WERI-Rb-1 (cell line): ENCODE measurements at regions not wholly inside any gene's neighbourhood (a gene's known extent, or its start where the extent isn't known, plus 50 kb on each side); places are given as distances from the start of the nearest gene placed in this dataset.

Experiments
- DNase-seq: peaks from one replicate; pipeline ENCODE4 v3.0.0-alpha.2; 2020
- H3K27ac ChIP-seq: fragments of 250-450 bp; sonication (Bioruptor Pico); 2 replicates; pipeline ENCODE4 v1.5.1; 2020; ENCODE audit warnings: mild to moderate bottlenecking, moderate library complexity
- H3K27me3 ChIP-seq: fragments of 250-450 bp; sonication (Bioruptor Pico); 2 replicates; pipeline ENCODE4 v1.5.1; 2021; ENCODE audit warnings: mild to moderate bottlenecking, low read depth, moderate library complexity; ENCODE audit not compliant: insufficient read depth, severe bottlenecking
- H3K36me3 ChIP-seq: fragments of 250-450 bp; sonication (Bioruptor Pico); 2 replicates; pipeline ENCODE4 v1.5.1; 2020; ENCODE audit warnings: mild to moderate bottlenecking, moderate library complexity
- H3K4me3 ChIP-seq: 2 replicates; pipeline ENCODE4 v1.5.1; 2011; ENCODE audit warnings: low read depth, mild to moderate bottlenecking, control low read depth, low read length
- H3K9me3 ChIP-seq: fragments of 250-450 bp; sonication (Bioruptor Pico); 2 replicates; pipeline ENCODE4 v1.5.1; 2021; ENCODE audit warnings: mild to moderate bottlenecking, moderate library complexity; ENCODE audit not compliant: severe bottlenecking
- TF ChIP-seq, protein P1 (sequence below): IDR thresholded peaks from 2 replicates; pipeline ENCODE4 v1.5.1; 2011; ENCODE audit warnings: low read depth, mild to moderate bottlenecking, control low read depth, inconsistent platforms, low read length

DNA sequence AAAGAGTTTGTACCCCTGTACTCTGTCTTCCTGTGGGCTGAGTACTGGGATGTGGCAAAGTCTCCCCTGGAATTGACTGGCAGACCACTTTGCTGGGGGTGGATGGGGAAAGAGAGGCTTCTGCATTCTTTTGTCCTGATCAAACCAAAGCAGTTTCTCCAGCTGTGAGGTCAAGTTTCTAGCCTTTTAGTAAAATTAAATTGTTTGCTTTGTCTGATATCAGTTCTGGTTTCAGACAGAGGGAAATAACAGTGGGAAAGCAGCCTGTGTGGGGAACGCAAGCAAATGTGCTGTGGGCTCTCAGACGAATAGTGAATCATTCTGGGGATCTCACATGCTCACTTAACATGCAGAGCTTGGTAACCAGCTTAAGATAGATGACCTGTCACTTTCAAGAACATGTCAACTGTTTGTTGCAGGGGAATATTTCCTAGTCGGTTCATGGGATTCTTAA, 151.6 kb downstream of the FAT3 start:
- H3K9me3 ChIP-seq, result no peaks in the 10 kb centered on the region
- H3K27me3 ChIP-seq, result no peaks in the 10 kb centered on the region
- DNase-seq, result no peak
- TF ChIP-seq, protein P1, sequence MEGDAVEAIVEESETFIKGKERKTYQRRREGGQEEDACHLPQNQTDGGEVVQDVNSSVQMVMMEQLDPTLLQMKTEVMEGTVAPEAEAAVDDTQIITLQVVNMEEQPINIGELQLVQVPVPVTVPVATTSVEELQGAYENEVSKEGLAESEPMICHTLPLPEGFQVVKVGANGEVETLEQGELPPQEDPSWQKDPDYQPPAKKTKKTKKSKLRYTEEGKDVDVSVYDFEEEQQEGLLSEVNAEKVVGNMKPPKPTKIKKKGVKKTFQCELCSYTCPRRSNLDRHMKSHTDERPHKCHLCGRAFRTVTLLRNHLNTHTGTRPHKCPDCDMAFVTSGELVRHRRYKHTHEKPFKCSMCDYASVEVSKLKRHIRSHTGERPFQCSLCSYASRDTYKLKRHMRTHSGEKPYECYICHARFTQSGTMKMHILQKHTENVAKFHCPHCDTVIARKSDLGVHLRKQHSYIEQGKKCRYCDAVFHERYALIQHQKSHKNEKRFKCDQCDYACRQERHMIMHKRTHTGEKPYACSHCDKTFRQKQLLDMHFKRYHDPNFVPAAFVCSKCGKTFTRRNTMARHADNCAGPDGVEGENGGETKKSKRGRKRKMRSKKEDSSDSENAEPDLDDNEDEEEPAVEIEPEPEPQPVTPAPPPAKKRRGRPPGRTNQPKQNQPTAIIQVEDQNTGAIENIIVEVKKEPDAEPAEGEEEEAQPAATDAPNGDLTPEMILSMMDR, result no peak
- H3K27ac ChIP-seq, result no peak overlapping the region
- no peak overlapping the region for H3K4me3 ChIP-seq
- H3K36me3 ChIP-seq, result no peaks in the 10 kb centered on the region

DNA sequence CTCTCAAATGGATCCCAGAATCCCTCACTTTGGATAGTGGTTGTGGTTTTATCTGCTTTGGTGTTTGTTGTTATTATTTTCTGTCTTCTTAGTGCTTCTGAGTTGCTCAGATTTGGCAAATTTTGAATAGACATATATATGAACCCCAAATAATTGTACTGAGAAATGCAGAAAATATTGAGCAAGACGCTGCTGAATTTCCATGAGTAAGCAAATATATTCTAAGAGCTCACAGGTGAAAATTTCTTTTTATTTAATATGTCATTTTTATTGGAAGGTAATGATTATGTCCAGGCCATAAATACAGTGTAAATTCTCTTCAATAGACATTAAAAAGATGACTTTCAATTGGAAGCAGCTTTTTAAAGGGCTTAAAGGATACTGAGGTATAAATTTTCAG, 152.1 kb downstream of the FAT3 start:
- Histone ChIP-seq H3K36me3 (no peaks in the 10 kb centered on the region), H3K4me3 (no peak overlapping the region), H3K27me3 (no peaks in the 10 kb centered on the region), H3K9me3 (no peaks in the 10 kb centered on the region), H3K27ac (no peak overlapping the region)
- TF ChIP-seq, protein P1, result no peak
- DNase-seq, result no peak

DNA sequence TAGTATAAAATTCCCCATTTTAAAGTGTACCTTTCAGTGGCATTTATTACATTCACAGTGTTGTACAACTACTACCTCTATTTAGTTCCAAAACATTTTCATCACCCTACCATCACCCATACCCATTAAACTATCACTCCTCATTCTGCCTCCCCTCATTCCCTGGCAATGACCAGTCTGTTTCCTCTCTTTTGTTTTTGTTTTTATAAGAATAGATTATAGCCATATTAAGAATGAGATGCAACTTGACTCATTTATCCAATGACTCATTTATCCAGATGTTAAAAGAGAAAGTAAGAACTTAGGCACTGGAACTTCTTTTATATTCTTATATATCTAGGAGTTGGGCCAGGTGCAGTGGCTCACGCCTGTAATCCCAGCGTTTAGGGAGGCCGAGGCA, 156.3 kb downstream of the FAT3 start:
- TF ChIP-seq, protein P1, result no peak
- H3K27me3 ChIP-seq, result no peaks in the 10 kb centered on the region
- H3K9me3 ChIP-seq, result no peaks in the 10 kb centered on the region
- H3K4me3 ChIP-seq, result no peak overlapping the region
- no peaks in the 10 kb centered on the region for H3K36me3 ChIP-seq
- no peak overlapping the region for H3K27ac ChIP-seq
- DNase-seq, result no peak

DNA sequence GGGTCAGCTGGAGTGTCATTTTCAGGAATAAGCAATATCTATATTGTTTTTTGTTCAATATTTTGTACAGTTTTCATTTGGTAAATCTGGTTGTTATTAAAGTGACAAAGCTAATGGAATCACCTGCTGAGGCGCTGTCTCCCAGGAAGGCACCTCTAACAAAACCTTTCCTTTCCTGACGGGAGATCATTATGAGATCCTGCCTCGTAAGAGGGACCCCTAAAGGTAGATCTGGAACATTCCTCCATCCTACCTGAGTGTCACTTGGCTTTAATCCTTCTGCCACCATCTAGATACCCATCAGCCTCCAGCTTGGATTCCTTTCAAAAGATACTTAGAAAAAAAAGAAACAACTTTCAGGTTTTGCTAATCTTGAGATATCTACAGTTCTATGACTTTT, 157.7 kb downstream of the FAT3 start:
- DNase-seq, result no peak
- H3K4me3 ChIP-seq, result no peak overlapping the region
- TF ChIP-seq, protein P1, result no peak
- no peaks in the 10 kb centered on the region for H3K9me3 ChIP-seq
- no peak overlapping the region for H3K27ac ChIP-seq
- no peaks in the 10 kb centered on the region for H3K27me3 ChIP-seq
- no peaks in the 10 kb centered on the region for H3K36me3 ChIP-seq

DNA sequence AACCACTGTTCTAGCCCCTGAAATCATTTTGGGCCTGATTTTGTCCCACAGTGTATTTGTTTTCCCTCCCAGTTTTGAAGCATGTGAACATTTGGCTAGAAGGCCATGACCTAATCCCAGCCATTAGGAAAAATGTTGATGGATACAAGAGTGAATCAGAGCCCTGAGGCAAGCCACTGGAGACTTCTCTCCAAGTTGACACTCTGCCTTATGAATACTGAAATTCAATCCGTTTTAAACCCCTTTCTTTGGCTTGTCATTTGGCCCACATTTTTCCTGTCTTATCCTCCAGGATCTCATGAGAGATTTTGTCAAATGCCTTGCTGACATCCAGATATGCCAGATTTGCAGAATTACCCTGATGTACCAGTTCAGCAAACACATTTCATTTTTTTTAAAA, 158.8 kb downstream of the FAT3 start:
- DNase-seq, result no peak
- no peaks in the 10 kb centered on the region for H3K27me3 ChIP-seq

DNA sequence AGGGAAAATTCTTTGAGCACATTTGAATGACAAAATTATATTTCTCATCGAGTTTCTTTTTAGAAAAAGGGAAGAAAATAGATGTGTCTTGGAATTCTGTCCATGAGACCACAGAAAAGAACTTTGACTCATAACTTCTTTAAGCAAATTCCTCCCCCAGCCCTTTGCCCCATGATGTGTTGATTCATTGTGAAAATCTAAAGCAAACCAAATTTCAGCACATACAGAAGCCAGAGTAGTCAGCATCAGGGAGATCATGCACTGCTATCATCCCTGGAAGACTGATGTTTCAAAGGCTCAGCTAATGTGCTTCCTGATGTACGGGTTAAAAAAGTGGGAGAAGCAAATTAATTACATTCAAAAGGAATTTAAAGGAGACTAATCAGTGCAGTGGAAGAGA, 159.7 kb downstream of the FAT3 start:
- Histone ChIP-seq H3K4me3 (no peak overlapping the region), H3K27ac (no peak overlapping the region), H3K36me3 (no peaks in the 10 kb centered on the region), H3K9me3 (no peaks in the 10 kb centered on the region), H3K27me3 (no peaks in the 10 kb centered on the region)
- no peak for DNase-seq
- TF ChIP-seq, protein P1, result no peak

More for the DNA sequence above, 158.8 kb downstream of the FAT3 start:
- Histone ChIP-seq H3K36me3 (no peaks in the 10 kb centered on the region), H3K27ac (no peak overlapping the region), H3K9me3 (no peaks in the 10 kb centered on the region), H3K4me3 (no peak overlapping the region)
- TF ChIP-seq, protein P1, result no peak
